ENCODE measurements at regions not wholly inside any gene's neighbourhood (a gene's known extent, or its start where the extent isn't known, plus 50 kb on each side); places are given as distances from the start of the nearest gene placed in this dataset.
"Not testable (repeated sequence)": the region's sequence is repeated elsewhere in the genome, so short reads cannot be mapped to it uniquely, and the experiment has no call there.

DNA sequence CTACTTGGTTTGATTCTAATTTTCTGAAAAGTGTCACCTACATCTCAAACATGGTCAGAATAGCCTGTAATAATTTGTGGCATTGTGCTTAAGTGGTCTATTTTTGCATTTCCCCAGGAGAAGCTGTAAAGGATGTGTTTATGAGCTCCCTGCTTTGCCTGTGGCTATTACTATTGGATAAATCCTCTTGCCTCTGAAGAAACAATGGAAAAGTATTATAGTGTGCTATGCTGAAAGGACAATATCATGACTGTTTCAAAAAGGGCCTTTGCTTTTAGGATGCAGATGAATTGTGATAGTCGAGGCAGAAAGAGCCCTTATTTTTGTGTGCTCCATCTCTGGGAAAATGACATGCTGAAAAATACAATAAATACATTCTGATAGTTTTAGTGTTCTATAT, 94.1 kb upstream of the ARMC3 start:
- H3K4me1 Mint-ChIP-seq, result peaks cover 5% of the 10 kb centered on the region
- no peak overlapping the region for H3K4me3 Mint-ChIP-seq
- H3K36me3 Mint-ChIP-seq, result no peaks in the 10 kb centered on the region
- H3K9me3 Mint-ChIP-seq, result peaks cover 3% of the 10 kb centered on the region
- H3K27me3 Mint-ChIP-seq, result no peaks in the 10 kb centered on the region
- no peak for DNase-seq
- H3K27ac Mint-ChIP-seq, result no peak overlapping the region

DNA sequence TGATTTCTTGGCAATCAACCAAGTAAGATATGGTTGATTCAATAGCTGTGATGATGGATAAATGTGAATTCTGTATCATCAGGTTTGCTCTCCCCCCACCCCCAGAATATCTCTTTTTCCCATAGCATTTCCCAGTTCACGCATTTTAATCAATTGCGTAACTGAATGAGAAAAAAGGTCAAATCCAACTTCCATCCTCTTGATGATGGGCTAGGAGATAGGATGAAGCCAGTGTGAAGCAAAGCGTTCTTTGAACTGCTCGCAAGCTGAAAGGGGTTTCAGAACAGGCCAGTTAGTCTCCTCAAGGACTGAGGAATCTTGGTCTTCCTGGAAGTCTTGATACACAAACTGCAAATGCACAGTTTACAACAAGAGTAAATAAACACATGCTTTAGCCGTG, 94.5 kb upstream of the ARMC3 start:
- peaks cover 5% of the 10 kb centered on the region for H3K4me1 Mint-ChIP-seq

DNA sequence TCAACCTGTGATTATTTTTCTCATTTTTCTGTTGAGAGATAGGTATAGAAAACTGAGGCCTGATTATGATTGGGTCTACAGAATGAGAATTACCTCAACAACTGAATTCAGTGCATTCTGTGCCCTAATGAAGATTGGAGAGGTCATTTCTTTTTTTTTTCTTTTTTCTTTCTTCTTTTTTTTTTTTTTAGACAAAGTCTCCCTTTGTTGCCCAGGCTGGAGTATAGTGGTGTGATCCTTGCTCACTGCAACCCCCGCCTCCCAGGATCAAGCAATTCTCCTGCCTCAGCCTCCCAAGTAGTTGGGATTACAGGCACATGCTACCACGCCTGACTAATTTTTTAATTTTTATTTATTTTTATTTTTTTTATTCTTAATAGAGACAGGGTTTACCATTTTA, 95.0 kb upstream of the ARMC3 start:
- H3K4me3 Mint-ChIP-seq, result no peak overlapping the region
- no peaks in the 10 kb centered on the region for H3K27me3 Mint-ChIP-seq
- peaks cover 2% of the 10 kb centered on the region for H3K9me3 Mint-ChIP-seq
- no peak for DNase-seq
- H3K27ac Mint-ChIP-seq, result no peak overlapping the region
- H3K4me1 Mint-ChIP-seq, result peaks cover 4% of the 10 kb centered on the region
- H3K36me3 Mint-ChIP-seq, result no peaks in the 10 kb centered on the region

More for the DNA sequence above, 94.5 kb upstream of the ARMC3 start:
- Mint-ChIP-seq H3K9me3 (peaks cover 3% of the 10 kb centered on the region), H3K4me3 (no peak overlapping the region), H3K27me3 (no peaks in the 10 kb centered on the region), H3K27ac (no peak overlapping the region), H3K36me3 (no peaks in the 10 kb centered on the region)
- DNase-seq, result no peak

DNA sequence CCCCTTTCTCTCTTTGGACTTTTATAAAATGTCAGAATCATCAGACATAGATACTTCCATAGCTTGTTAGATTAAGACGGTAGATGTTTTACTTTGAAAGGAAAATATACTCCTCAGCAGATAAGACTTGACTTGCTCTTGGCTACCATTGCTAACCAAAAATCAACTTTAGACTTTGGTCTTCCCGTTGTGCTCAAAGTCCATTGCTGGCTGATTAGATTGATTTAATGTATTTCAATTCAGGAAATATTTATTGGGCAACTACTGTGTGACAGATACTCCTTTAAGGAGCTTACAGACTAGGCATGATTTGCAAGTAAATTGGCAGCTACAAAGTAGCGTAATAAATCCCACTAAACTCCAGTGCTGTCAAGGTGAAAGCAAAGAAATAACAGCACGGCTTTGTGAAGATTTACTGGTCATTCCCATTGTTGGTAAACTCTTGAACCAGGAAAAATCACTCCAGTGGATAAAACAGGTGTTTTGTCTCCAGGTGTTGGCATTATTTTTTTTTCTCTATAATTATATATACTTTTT, 95.7 kb upstream of the ARMC3 start:
- DNase-seq, result no peak
- no peak overlapping the region for H3K27ac Mint-ChIP-seq
- H3K4me1 Mint-ChIP-seq, result no peaks in the 10 kb centered on the region
- no peaks in the 10 kb centered on the region for H3K27me3 Mint-ChIP-seq
- no peaks in the 10 kb centered on the region for H3K9me3 Mint-ChIP-seq
- H3K4me3 Mint-ChIP-seq, result no peak overlapping the region
- H3K36me3 Mint-ChIP-seq, result no peaks in the 10 kb centered on the region

DNA sequence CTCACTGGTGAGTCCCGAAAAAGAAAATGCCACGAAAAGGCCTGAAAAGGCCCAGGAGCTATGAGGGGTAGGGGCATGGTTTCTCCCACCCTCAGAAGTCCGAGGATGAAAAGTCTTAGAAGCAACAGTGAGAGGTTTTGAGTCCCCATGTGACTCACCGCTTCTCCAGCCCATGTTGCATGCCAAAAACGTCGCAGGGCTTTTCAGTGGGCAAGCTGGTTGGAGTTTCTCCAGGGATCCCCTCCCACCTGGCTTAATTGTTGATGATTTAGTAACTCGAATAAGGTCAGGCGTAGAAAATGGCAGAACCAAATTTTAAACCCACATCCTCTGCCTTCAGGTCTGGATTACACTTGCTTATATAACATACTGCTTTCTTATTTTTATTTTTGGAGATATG, 96.3 kb upstream of the ARMC3 start:
- DNase-seq, result no peak
- H3K36me3 Mint-ChIP-seq, result no peaks in the 10 kb centered on the region
- H3K27me3 Mint-ChIP-seq, result no peaks in the 10 kb centered on the region
- no peak overlapping the region for H3K27ac Mint-ChIP-seq
- H3K4me1 Mint-ChIP-seq, result no peaks in the 10 kb centered on the region
- H3K9me3 Mint-ChIP-seq, result no peaks in the 10 kb centered on the region
- H3K4me3 Mint-ChIP-seq, result no peak overlapping the region

DNA sequence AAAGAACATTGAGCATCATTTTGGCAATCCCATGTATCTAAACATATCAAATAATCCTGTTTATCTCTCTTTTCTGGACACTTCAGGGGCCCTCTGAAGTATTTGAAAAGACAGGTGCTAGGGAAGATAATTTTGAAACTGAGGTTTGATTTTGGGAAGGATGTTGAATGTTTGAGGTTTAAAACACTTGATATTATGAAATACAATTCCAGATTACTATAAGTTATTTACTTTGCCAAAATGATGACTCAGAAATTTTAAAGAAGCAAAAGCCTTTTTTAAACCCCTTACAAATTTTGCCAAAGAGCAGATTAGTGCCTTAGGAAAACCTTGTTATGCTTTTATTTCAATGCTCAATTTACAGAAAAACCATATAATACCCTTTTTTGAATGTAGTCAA, 99.1 kb upstream of the ARMC3 start:
- not testable (repeated sequence) for H3K27ac Mint-ChIP-seq, DNase-seq, H3K9me3 Mint-ChIP-seq, H3K4me3 Mint-ChIP-seq, H3K4me1 Mint-ChIP-seq, H3K27me3 Mint-ChIP-seq, H3K36me3 Mint-ChIP-seq

DNA sequence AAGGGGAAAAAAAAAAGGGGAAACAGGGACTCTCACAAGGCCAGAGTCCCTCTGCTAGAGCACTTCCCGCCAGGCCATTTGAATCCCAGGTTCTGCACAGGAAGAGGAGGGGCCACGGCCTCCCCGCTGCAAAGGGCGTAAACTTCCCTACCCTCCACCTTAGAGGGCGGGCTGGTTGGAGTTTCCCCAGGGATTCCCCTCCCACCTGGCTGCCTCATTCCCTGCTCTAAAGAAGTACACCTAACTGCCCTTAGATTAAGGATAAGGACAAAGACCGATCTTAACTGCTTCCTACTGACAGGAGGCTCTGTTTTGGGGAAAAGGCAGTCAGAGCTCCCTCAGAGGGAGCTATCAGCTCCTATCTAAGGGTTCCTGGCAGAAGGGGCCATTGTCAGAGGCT, 102.0 kb upstream of the ARMC3 start:
- H3K4me3 Mint-ChIP-seq, result no peak overlapping the region
- DNase-seq, result no peak
- H3K4me1 Mint-ChIP-seq, result no peaks in the 10 kb centered on the region
- no peaks in the 10 kb centered on the region for H3K9me3 Mint-ChIP-seq
- H3K27ac Mint-ChIP-seq, result no peak overlapping the region
- H3K27me3 Mint-ChIP-seq, result no peaks in the 10 kb centered on the region
- H3K36me3 Mint-ChIP-seq, result no peaks in the 10 kb centered on the region

DNA sequence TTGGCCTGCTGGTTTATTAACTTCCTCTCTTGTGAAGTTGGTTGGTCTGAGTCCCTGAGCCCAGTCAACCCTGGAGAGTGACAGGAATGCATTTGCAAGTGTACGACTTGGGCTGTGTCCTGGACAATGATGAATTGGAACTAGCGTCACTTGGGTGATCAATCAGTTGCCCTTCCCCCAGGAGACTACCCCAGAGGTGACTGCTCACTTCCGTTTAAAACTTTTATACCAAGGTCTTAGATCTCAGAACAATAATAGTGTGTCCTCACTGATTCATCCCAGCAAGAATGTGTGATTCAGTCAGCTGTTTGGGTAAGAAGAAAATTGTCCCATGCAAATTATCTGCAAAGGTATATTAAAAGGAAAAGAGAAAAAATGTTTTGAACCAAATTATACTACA, 102.9 kb upstream of the ARMC3 start:
- Mint-ChIP-seq H3K4me1 (no peaks in the 10 kb centered on the region), H3K27ac (no peak overlapping the region), H3K4me3 (no peak overlapping the region), H3K9me3 (no peaks in the 10 kb centered on the region), H3K27me3 (no peaks in the 10 kb centered on the region), H3K36me3 (no peaks in the 10 kb centered on the region)
- DNase-seq, result no peak

DNA sequence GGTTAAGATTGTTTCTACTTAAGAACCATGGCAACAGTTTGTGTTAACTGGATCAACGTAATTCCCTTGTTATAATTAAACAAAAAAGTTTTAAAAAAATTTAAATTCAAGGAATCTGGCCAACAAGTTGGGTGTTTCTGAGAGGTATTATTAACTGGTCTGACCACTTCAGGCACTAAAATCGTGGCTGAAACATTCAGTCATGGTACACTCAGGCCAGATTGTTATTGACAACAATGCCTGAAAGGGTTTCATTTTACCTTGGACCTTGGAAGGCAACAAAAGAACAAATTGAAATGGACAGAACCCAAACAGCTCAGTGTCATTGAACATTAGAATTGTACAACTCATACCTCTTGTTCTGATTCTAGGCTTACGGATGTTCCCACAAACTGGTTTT, 103.3 kb upstream of the ARMC3 start:
- H3K36me3 Mint-ChIP-seq, result no peaks in the 10 kb centered on the region
- DNase-seq, result no peak
- no peak overlapping the region for H3K27ac Mint-ChIP-seq
- H3K4me3 Mint-ChIP-seq, result no peak overlapping the region
- no peaks in the 10 kb centered on the region for H3K27me3 Mint-ChIP-seq
- no peaks in the 10 kb centered on the region for H3K9me3 Mint-ChIP-seq
- H3K4me1 Mint-ChIP-seq, result no peaks in the 10 kb centered on the region

DNA sequence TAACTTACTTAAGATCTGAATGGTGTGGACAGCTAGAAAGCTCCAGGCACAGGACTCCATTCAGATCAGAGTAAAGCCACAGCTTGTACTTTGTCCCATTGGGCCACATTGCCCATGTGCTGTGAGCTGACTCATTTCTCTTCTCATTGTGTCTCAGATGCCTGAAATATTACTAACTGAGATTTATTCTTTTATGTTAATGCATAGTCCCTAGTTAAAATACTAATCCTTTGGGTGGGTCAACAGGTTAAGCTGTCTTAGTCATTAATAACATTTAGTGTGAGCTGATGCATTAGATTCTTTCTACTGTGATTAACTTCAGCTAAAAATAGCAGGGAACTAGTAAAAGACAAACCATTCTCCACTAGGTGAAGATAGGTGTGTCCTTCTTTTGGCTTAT, 104.7 kb upstream of the ARMC3 start:
- H3K4me3 Mint-ChIP-seq, result no peak overlapping the region
- H3K36me3 Mint-ChIP-seq, result no peaks in the 10 kb centered on the region
- no peaks in the 10 kb centered on the region for H3K4me1 Mint-ChIP-seq
- H3K9me3 Mint-ChIP-seq, result no peaks in the 10 kb centered on the region
- no peaks in the 10 kb centered on the region for H3K27me3 Mint-ChIP-seq
- no peak for DNase-seq
- no peak overlapping the region for H3K27ac Mint-ChIP-seq

DNA sequence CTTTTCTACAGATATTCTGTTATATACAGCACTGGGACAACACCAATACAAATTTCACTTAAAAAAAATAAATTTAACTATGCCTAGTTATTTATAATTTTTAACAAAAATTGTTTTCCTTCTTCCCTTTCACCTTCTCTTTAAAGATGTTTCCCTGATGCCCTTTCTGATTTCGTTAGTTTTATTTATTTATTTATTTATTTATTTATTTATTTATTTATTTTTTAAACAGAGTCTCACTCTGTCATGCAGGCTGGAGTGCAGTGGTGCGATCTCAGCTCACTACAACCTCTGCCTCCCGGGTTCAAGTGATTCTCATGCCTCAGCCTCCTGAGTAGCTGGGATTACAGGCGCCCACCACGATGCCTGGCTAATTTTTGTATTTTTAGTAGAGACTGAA, 105.9 kb upstream of the ARMC3 start:
- H3K4me3 Mint-ChIP-seq, H3K36me3 Mint-ChIP-seq, H3K4me1 Mint-ChIP-seq, H3K27ac Mint-ChIP-seq, DNase-seq, H3K9me3 Mint-ChIP-seq, H3K27me3 Mint-ChIP-seq: not testable (repeated sequence)

DNA sequence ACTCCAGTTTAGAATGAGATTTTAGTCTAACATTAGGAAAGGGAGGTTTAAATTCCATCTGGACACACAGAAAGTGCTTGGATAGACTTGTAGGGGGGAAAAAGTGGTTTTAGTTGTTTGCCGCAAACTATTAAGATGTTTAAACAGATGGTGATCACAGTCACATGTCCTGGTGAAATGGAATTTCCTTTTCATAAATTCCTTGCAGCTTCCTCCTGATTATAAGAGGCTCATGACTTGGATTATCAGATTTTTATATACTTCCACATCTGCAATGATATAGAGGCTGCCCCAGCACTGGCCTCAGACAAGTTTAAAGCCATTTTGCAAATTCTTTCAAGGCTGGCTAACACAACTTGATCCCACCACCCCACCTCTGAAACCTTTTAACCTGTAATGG, 106.4 kb upstream of the ARMC3 start:
- H3K4me1 Mint-ChIP-seq, result peaks cover 8% of the 10 kb centered on the region
- H3K27me3 Mint-ChIP-seq, result no peaks in the 10 kb centered on the region

DNA sequence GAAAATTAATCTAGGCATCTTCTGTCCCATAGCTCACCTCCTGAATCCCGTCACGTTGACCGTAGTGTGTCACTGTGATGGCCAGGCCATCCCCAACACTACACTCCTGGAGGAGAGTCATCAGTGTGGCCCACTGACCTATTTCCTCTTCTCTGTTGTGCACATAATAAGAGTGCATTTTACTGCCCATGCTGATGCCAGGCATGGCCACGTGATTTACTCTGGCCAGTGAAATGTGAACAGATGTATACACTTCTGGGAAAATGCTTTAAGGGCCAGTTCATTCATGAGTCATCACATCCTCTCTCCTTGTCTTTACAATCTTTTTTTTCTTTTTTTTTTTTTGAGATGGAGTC, 101.9 kb upstream of the PIP4K2A start:
- H3K9me3 Mint-ChIP-seq, result no peaks in the 10 kb centered on the region
- H3K4me3 Mint-ChIP-seq, result no peak overlapping the region
- peak overlapping the region; percentile 43 for H3K27ac Mint-ChIP-seq
- no peaks in the 10 kb centered on the region for H3K36me3 Mint-ChIP-seq
- peaks cover 15% of the 10 kb centered on the region for H3K4me1 Mint-ChIP-seq
- no peak for DNase-seq
- no peaks in the 10 kb centered on the region for H3K27me3 Mint-ChIP-seq

More for the DNA sequence above, 106.4 kb upstream of the ARMC3 start:
- H3K4me3 Mint-ChIP-seq, result no peak overlapping the region
- no peaks in the 10 kb centered on the region for H3K36me3 Mint-ChIP-seq
- no peaks in the 10 kb centered on the region for H3K9me3 Mint-ChIP-seq
- no peak for DNase-seq
- no peak overlapping the region for H3K27ac Mint-ChIP-seq

DNA sequence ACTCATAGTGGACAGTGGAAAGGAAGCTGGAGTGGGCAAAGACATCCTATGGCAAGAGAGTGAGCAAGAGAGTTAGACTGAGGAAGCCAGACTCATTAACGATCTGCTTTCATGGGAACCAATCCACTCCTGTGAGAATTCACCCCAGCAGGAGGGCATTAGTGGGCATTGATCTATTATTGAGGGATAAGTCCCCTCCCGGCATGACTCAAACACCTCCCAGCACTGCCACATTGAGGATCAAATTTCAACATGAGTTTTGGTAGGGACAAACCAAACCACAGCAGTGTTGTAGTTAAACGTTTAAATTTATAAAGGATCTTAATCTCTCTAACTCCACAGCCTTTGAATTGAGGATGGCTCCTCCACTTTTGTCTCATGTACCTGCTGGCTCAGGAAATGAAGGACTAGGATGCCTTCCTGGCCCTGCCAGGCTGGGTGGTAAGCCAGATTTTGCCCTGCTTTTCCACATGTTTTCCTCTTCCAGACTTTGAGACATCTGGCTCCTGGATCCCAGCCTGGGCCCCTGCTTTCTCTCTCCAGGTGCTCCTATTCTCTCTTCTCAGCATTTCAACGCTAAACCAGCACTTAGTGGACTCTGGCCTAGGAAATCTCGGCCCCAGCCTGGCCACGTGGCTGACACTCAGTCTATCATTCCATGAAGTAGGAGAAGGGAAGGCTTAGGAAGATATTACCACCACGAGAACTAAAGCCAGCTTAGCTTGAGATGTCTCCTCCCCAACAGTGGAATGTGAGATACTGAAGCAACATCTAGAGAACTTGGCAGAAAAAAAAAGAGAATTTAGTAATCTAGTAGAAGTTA, 96.5 kb upstream of the PIP4K2A start:
- Mint-ChIP-seq H3K27me3 (no peaks in the 10 kb centered on the region), H3K9me3 (no peaks in the 10 kb centered on the region), H3K4me1 (peaks cover 2% of the 10 kb centered on the region), H3K36me3 (no peaks in the 10 kb centered on the region), H3K4me3 (no peak overlapping the region), H3K27ac (no peak overlapping the region)
- DNase-seq, result no peak

DNA sequence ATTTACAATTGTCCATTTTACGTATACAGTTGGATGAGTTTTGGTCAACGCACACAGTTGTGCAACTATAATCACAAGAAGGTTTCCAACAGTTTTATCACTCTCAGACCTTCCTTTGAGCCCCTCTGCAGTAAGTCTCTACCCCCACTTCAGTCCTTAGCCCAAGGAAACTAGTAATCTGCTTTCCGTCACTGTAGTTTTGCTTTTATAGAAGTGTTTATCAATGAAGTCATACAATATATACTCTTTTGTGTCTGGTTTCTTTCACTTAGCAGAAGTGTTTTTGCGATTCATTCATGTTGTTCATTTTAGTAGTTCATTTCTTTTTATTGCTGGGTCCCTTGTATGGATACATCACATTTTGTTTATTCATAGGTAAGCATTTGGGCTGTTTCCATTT, 92.9 kb upstream of the PIP4K2A start:
- no peaks in the 10 kb centered on the region for H3K4me1 Mint-ChIP-seq

DNA sequence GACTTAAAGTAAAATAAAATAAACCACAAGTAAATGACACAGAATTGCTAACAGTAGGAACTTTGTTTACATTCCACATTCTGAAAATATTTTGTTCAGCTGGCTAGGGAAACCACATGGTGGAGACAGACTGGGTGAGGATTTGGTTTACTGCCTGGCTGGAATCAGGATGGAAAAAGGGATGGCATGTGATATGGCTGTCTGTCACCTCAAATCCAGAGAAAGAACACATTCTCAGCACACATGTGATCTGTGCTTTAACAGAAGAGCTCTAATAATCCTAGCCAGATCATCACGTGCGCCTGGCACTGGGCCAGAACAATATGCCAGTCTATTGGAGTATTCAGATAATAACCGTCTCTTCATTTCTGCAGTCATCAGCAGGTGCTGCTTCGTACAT, 90.9 kb upstream of the PIP4K2A start:
- no peak for DNase-seq
- H3K36me3 Mint-ChIP-seq, result no peaks in the 10 kb centered on the region
- no peaks in the 10 kb centered on the region for H3K27me3 Mint-ChIP-seq
- H3K4me1 Mint-ChIP-seq, result no peaks in the 10 kb centered on the region
- no peak overlapping the region for H3K27ac Mint-ChIP-seq
- no peaks in the 10 kb centered on the region for H3K9me3 Mint-ChIP-seq
- H3K4me3 Mint-ChIP-seq, result no peak overlapping the region

More for the DNA sequence above, 92.9 kb upstream of the PIP4K2A start:
- Mint-ChIP-seq H3K27me3 (no peaks in the 10 kb centered on the region), H3K36me3 (no peaks in the 10 kb centered on the region), H3K4me3 (no peak overlapping the region), H3K27ac (no peak overlapping the region), H3K9me3 (no peaks in the 10 kb centered on the region)
- DNase-seq, result no peak
